Testis (tissue), 2 donors: ENCODE measurements at regions not wholly inside any gene's neighbourhood (a gene's known extent, or its start where the extent isn't known, plus 50 kb on each side); places are given as distances from the start of the nearest gene placed in this dataset.

Experiments used
- POLR2A ChIP-seq: fragments of 450-650 bp; IDR thresholded peaks from one replicate; pipeline ENCODE4 v1.6.1; 2017; ENCODE audit warnings: antibody characterized with exemption, mild to moderate bottlenecking, moderate library complexity
- TF ChIP-seq, protein P1 (sequence below), 3 experiments: fragments of 450-650 bp in 2 of 3; fragments of 200-600 bp in 1 of 3; sonication (generic) in 1 of 3; IDR thresholded peaks; one replicate each; pipeline ENCODE4 v1.5.1; 2016 to 2019; ENCODE audit warnings: antibody characterized with exemption in 3 of 3, mild to moderate bottlenecking in 2 of 3, moderate library complexity in 1 of 3

DNA sequence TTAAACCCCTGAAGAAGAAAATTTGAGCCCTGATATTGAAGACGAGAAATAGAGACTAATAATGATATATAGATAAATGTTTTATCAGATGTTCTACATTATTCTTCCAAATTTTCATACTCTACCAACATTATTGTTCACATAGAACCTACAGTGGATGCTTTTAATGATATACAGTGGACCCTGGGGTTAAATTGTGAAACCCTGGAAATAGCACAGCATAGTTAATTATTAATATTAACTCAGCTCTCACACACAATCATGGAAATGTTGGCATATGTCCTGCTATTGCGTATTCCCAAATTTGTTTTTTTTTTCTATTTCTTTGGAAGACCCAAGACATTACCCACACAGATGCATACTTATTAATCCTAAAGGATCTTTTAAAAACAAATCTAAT is 579.9 kb downstream of the CCDC85A start:
- TF ChIP-seq, protein P1, sequence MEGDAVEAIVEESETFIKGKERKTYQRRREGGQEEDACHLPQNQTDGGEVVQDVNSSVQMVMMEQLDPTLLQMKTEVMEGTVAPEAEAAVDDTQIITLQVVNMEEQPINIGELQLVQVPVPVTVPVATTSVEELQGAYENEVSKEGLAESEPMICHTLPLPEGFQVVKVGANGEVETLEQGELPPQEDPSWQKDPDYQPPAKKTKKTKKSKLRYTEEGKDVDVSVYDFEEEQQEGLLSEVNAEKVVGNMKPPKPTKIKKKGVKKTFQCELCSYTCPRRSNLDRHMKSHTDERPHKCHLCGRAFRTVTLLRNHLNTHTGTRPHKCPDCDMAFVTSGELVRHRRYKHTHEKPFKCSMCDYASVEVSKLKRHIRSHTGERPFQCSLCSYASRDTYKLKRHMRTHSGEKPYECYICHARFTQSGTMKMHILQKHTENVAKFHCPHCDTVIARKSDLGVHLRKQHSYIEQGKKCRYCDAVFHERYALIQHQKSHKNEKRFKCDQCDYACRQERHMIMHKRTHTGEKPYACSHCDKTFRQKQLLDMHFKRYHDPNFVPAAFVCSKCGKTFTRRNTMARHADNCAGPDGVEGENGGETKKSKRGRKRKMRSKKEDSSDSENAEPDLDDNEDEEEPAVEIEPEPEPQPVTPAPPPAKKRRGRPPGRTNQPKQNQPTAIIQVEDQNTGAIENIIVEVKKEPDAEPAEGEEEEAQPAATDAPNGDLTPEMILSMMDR (IDR thresholded peaks at IDR 0.05), result no peak
- no peak for TF ChIP-seq POLR2A
